Omental fat pad (tissue), 3 donors: ENCODE measurements at regions not wholly inside any gene's neighbourhood (a gene's known extent, or its start where the extent isn't known, plus 50 kb on each side); places are given as distances from the start of the nearest gene placed in this dataset.

ENCODE experiments used
- ATAC-seq: fragments of 150-250 bp; one replicate; pipeline ENCODE4 v1.9.1; 2016; ENCODE audit warnings: mild to moderate bottlenecking, moderate library complexity; ENCODE audit not compliant: low FRiP score
- DNase-seq: peaks from one replicate; pipeline ENCODE4 v3.0.0-alpha.2; 2019; ENCODE audit warnings: low spot score
- TF ChIP-seq, protein P1 (sequence below), 3 donors: fragments of 450-650 bp; IDR thresholded peaks; one replicate each; pipeline ENCODE4 v1.5.1; 2016 to 2017; ENCODE audit warnings: antibody characterized with exemption in 3 of 3, mild to moderate bottlenecking in 3 of 3, moderate library complexity in 2 of 3

DNA sequence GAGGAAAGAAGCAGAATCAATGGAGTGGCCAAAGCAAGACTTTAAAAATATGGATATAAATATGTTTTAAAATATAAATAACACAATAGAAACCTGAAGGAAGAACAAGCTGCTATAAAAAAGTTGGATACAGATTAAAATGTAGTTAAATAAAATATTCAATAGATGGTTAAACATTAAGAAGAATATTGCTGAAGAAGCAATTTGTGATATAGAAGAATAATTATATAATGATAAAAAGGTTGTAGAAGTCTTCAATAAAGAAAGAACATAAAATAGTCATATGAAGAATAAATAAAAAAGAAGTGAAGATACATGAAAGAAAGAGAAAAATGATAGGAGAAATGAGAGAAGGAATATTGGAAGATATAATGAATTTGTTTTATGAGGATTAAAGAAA lies 392.0 kb downstream of the DSC3 start:
- DNase-seq (no peak), ATAC-seq (no peak)
- TF ChIP-seq, protein P1, sequence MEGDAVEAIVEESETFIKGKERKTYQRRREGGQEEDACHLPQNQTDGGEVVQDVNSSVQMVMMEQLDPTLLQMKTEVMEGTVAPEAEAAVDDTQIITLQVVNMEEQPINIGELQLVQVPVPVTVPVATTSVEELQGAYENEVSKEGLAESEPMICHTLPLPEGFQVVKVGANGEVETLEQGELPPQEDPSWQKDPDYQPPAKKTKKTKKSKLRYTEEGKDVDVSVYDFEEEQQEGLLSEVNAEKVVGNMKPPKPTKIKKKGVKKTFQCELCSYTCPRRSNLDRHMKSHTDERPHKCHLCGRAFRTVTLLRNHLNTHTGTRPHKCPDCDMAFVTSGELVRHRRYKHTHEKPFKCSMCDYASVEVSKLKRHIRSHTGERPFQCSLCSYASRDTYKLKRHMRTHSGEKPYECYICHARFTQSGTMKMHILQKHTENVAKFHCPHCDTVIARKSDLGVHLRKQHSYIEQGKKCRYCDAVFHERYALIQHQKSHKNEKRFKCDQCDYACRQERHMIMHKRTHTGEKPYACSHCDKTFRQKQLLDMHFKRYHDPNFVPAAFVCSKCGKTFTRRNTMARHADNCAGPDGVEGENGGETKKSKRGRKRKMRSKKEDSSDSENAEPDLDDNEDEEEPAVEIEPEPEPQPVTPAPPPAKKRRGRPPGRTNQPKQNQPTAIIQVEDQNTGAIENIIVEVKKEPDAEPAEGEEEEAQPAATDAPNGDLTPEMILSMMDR (IDR thresholded peaks at IDR 0.05), result no peak

DNA sequence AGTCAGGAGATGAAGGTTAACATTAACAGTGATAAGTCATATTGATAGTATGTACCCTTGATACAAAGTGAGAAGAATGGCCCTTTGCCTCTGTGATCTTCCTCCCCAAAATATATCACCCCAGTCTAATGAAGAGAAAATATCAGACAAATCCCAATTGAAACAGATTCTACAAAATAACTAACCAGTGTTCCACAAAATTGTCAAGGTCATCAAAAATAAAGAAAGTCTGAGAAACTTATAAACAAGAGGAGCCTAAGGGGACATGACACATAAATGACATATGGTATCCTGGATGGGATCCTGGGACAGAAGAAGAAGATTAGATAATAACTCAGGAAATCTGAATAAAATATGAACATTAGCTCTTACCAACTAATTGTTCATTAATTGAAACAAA lies 398.4 kb downstream of the DSC3 start:
- ATAC-seq (no peak), DNase-seq (no peak)
- TF ChIP-seq, protein P1 (IDR thresholded peaks at IDR 0.05), result no peak

DNA sequence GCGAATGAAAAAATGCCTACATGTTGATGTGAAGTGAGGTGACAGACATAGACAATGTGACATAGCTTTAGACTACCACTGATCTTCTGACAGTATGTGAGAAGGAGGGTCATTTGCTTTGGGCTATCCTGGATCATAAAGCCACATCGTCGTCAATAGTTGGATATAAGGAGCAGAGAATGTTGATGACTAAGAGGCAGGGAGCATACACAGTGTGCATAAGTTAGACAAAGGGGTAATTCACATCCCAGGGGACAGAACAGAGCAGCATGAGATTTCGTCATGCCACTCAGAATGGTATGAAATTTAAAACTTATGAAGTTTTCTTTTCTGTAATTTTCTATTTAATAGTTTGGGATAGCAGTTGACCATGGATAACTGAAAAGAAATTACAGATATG lies 403.2 kb downstream of the DSC3 start:
- ATAC-seq (no peak), DNase-seq (no peak)
- TF ChIP-seq, protein P1 (IDR thresholded peaks at IDR 0.05), result no peak

DNA sequence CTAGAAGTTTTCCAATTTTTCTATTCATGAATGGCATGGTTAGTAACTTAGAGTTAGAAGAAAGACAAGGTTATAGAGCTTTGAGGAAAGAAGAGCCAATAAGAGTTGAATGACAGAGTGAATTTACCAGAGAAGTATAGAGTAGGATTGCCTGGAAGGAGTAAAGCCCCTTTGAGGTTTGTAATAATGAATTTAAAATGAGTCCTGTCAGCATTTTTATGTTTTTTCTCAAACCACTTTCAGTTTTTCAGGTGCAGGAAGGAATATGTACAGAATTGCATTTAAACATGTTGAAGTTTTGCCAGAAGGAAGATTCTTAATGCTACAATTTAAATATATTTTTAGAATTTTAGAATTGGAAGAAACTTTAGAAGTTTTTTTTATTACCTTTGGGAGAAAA lies 408.3 kb downstream of the DSC3 start:
- DNase-seq (no peak), ATAC-seq (no peak)
- TF ChIP-seq, protein P1 (IDR thresholded peaks at IDR 0.05), result no peak

DNA sequence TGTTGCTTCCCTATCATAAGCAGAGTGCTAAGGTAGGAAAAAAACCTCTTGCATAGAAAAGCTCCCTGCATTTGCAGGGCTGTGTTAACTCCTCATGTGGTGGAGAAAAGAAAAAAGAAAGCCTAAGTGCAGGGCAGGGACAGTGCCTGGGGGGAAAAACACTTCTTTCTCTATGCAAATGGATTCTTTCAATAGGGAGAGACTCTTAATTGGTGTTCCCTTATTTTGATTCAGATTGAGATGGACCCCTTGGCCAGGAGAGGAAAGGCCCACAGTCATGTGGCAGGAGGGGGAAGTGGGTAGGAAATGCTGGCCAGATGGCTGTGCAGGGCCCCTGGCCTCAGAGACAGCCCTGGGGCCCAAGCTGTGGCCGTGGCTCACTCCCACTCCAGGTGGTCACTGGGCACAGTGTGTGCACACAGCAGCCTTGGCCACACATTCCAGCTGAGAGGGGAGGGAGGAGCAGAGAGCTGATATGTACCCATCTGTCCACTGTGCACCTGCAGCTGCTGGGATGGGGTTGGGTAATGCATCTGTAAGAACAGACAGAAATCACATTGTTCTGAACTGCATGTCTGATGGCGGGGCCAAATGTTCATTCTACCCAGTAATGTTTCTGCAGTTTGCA lies 410.4 kb downstream of the DSC3 start:
- TF ChIP-seq, protein P1 (IDR thresholded peaks at IDR 0.05), result no peak
- no peak for DNase-seq
- no peak for ATAC-seq

DNA sequence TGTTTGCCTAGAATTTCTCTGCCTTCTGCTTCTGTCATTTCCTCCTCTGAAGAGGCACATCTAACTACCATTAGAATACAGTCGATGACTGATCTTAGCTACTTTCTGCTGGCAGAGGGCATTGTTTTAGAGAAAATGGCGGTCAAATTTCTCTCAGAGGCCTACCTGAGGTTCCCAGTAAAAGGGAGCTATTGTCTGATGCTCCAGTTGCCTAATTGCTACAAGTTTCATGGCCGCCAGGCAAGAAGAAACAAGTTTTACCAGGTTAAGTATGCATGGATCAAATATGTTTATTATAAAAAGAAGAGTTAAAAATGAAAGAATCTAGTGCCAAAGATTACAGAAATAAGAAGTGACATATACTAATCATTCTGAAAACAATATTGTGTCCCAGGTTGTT lies 416.6 kb downstream of the DSC3 start:
- TF ChIP-seq, protein P1 (IDR thresholded peaks at IDR 0.05), result no peak
- DNase-seq, result no peak
- ATAC-seq, result no peak

DNA sequence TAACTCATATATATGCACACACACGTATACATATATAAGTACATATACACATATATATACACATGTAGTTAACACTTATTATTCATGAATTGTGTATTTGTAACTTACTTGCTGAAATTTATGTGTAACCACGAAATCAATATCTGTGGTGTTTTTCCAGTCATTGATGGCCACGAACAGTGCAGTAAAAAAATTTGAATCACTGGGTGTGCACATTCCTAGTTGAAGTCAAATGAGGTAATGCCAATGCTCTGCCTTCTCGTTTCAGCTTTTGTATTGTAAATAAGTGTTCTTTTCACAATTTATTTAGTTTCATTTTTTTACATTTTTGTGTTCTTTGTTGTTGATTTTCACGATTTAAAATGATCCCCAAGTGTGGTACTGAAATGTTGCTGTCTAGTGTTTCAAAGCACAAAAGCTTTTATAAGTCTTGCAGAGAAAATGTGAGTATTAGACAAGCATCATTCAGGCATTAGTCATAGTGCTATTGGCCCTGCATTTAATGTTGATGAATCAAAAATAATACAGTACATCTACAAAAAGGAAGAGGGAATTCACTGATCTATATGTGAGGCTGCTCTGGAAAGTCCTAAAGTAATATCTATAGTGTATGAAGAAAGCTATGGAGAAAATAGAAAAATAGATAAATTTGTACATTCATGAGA lies 419.0 kb downstream of the DSC3 start:
- DNase-seq, result no peak
- TF ChIP-seq, protein P1 (IDR thresholded peaks at IDR 0.05), result no peak
- ATAC-seq, result no peak
